Activated B cell treated with CpG ODN at 0.5 μM for 24 hours (primary cell): ENCODE measurements at regions not wholly inside any gene's neighbourhood (a gene's known extent, or its start where the extent isn't known, plus 50 kb on each side); places are given as distances from the start of the nearest gene placed in this dataset.
A peak's percentile ranks its signal among the peaks of the same experiment; 100 is the strongest.

Experiments used
- ATAC-seq: fragments of 200-7000 bp; cut with Tn5 transposase; one replicate; pipeline ENCODE4 v1.10.0; 2021; ENCODE audit warnings: low read depth, mild to moderate bottlenecking, moderate library complexity
- CTCF ChIA-PET: fragments of 350-600 bp; sonication (Branson Sonifier 250); formaldehyde crosslinking; loops from one replicate; lab custom pipeline; 2021; ENCODE audit warnings: antibody characterized with exemption; lab: Charles Lee
- POLR2A ChIA-PET: fragments of 350-600 bp; sonication (Branson Sonifier 250); formaldehyde crosslinking; loops from one replicate; lab custom pipeline; 2021; ENCODE audit warnings: antibody characterized with exemption; lab: Charles Lee
- DNase-seq: peaks from one replicate; pipeline ENCODE4 v3.0.0; 2022
- H3K27ac Mint-ChIP-seq: one replicate; pipeline ENCODE4 v1.8.0; 2020; ENCODE audit warnings: mixed read lengths
- H3K27me3 Mint-ChIP-seq: one replicate; pipeline ENCODE4 v1.8.0; 2021; ENCODE audit warnings: mixed read lengths
- H3K36me3 Mint-ChIP-seq: one replicate; pipeline ENCODE4 v1.8.0; 2021; ENCODE audit warnings: low read depth, mixed read lengths
- H3K4me1 Mint-ChIP-seq: one replicate; pipeline ENCODE4 v1.8.0; 2021; ENCODE audit warnings: mixed read lengths
- H3K4me3 Mint-ChIP-seq: one replicate; pipeline ENCODE4 v1.8.0; 2020; ENCODE audit warnings: mild to moderate bottlenecking, mixed read lengths
- H3K9me3 Mint-ChIP-seq: one replicate; pipeline ENCODE4 v1.8.0; 2020; ENCODE audit warnings: mixed read lengths
- CTCF ChIP-seq: fragments of 200-600 bp; IDR thresholded peaks from one replicate; pipeline ENCODE4 v1.8.0; 2022; ENCODE audit warnings: antibody characterized with exemption, mild to moderate bottlenecking
- intact Hi-C: fragments of 100-400 bp; cut with micrococcal nuclease; formaldehyde crosslinking; loops from one replicate; pipeline ENCODE4 v1.15.1; 2024

GRCh38 chr6:157760137-157760536, 62.9 kb upstream of the SNX9 start:
- intact Hi-C loops: loop anchor here (5.0 to 10.0 kb wide), 5 partner anchors 198 to 1335 kb away; partner anchors contain the start of genes GTF2H5, SERAC1 and SYNJ2
- CTCF ChIA-PET: interaction anchor here (14.4 kb wide), 1 partner anchor 116 kb away, joined by 250 read pairs; no protein-coding TSS in a partner anchor
- Mint-ChIP-seq H3K27me3 (no peaks in the 10 kb centered on the region), H3K9me3 (no peaks in the 10 kb centered on the region), H3K36me3 (no peaks in the 10 kb centered on the region), H3K4me3 (peak overlapping the region; percentile 74), H3K4me1 (peaks cover 97% of the 10 kb centered on the region), H3K27ac (peak overlapping the region; percentile 99)
- POLR2A ChIA-PET: interaction anchor here (1.3 to 2.4 kb wide), 4 partner anchors 64 to 267 kb away, joined by 4 to 10 read pairs (median 7); no protein-coding TSS in a partner anchor
- no peak for DNase-seq
- ATAC-seq: no peak
- no peak for TF ChIP-seq CTCF

GRCh38 chr6:157760589-157761330, 62.3 kb upstream of the SNX9 start:
- no peak for ATAC-seq
- H3K27me3 Mint-ChIP-seq: no peaks in the 10 kb centered on the region
- H3K9me3 Mint-ChIP-seq: no peaks in the 10 kb centered on the region
- peak overlapping the region; percentile 99 for H3K27ac Mint-ChIP-seq
- no peaks in the 10 kb centered on the region for H3K36me3 Mint-ChIP-seq
- H3K4me1 Mint-ChIP-seq: peaks cover 96% of the 10 kb centered on the region
- ChIA-PET POLR2A (interaction anchor here (1.1 to 2.4 kb wide), 10 partner anchors 40 to 438 kb away, joined by 3 to 12 read pairs (median 5); partner anchors contain the start of genes SYNJ2 and TMEM242), CTCF (interaction anchor here (1.8 to 14.4 kb wide), 2 partner anchors 40 to 116 kb away, joined by 4 to 250 read pairs; no protein-coding TSS in a partner anchor)
- intact Hi-C loops: loop anchor here (1.0 to 10.0 kb wide), 6 partner anchors 81 to 1334 kb away; partner anchors contain the start of genes GTF2H5, SERAC1 and SYNJ2
- DNase-seq: no peak
- no peak for TF ChIP-seq CTCF
- peak overlapping the region; percentile 74 for H3K4me3 Mint-ChIP-seq

- intact Hi-C loops: loop anchor here (1.0 to 10.0 kb wide), 6 partner anchors 80 to 1333 kb away; partner anchors contain the start of genes GTF2H5, SERAC1 and SYNJ2
- Mint-ChIP-seq H3K27me3 (no peaks in the 10 kb centered on the region), H3K36me3 (no peaks in the 10 kb centered on the region), H3K27ac (peak overlapping the region; percentile 99), H3K9me3 (no peaks in the 10 kb centered on the region), H3K4me3 (peak overlapping the region; percentile 74), H3K4me1 (peaks cover 96% of the 10 kb centered on the region)
- DNase-seq (no peak), ATAC-seq (peak; percentile 43)
- CTCF ChIA-PET: interaction anchor here (0.6 to 14.4 kb wide), 3 partner anchors 40 to 381 kb away, joined by 3 to 250 read pairs (median 4); partner anchors contain the start of gene ZDHHC14
- POLR2A ChIA-PET: interaction anchor here (0.6 to 2.4 kb wide), 12 partner anchors 9 to 438 kb away, joined by 3 to 12 read pairs (median 5); partner anchors contain the start of genes SYNJ2 and TMEM242
- TF ChIP-seq CTCF: no peak
Measured at GRCh38 chr6:157761331-157761921, 61.6 kb upstream of the SNX9 start.

- Mint-ChIP-seq H3K36me3 (no peaks in the 10 kb centered on the region), H3K9me3 (no peaks in the 10 kb centered on the region), H3K4me1 (peaks cover 96% of the 10 kb centered on the region), H3K4me3 (peak overlapping the region; percentile 74), H3K27ac (peak overlapping the region; percentile 99), H3K27me3 (no peaks in the 10 kb centered on the region)
- CTCF ChIA-PET: interaction anchor here (0.6 to 14.4 kb wide), 3 partner anchors 39 to 381 kb away, joined by 3 to 250 read pairs (median 4); partner anchors contain the start of gene ZDHHC14
- intact Hi-C loops: loop anchor here (1.0 to 10.0 kb wide), 6 partner anchors 79 to 1333 kb away; partner anchors contain the start of genes GTF2H5, SERAC1 and SYNJ2
- ATAC-seq: no peak
- POLR2A ChIA-PET: interaction anchor here (0.6 to 2.4 kb wide), 12 partner anchors 9 to 439 kb away, joined by 3 to 12 read pairs (median 5); partner anchors contain the start of genes SYNJ2 and TMEM242
- DNase-seq: no peak
- TF ChIP-seq CTCF: no peak
Measured at GRCh38 chr6:157761926-157762325, 61.1 kb upstream of the SNX9 start.
